ENCODE measurements at regions not wholly inside any gene's neighbourhood (a gene's known extent, or its start where the extent isn't known, plus 50 kb on each side); places are given as distances from the start of the nearest gene placed in this dataset.

DNA sequence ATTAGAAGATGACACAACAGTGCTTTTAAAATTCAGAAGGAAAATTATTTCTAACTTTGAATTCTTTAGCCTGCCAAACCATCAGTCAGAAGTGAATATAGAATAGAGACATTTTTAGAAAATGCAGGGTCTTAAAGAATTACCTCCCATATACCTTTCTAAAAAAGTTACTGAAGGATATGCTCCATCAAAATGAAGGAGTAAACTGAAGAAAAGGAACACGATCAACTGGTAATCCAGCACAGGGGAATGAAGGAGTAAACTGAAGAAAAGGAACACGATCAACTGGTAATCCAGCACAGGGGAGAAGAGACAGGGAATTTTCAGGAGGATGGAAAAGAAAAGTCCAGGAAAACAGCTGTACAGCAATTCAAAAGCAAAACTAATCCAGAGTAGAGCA, 75.4 kb upstream of the LDLRAD3 start:
- Mint-ChIP-seq H3K4me3 (no peak overlapping the region), H3K27me3 (ENCODE audit: low read depth) (no peaks in the 10 kb centered on the region), H3K4me1 (no peaks in the 10 kb centered on the region), H3K9me3 (peaks cover 30% of the 10 kb centered on the region), H3K36me3 (ENCODE audit: low read depth) (no peaks in the 10 kb centered on the region), H3K27ac (no peak overlapping the region)
- TF ChIP-seq, protein P1, sequence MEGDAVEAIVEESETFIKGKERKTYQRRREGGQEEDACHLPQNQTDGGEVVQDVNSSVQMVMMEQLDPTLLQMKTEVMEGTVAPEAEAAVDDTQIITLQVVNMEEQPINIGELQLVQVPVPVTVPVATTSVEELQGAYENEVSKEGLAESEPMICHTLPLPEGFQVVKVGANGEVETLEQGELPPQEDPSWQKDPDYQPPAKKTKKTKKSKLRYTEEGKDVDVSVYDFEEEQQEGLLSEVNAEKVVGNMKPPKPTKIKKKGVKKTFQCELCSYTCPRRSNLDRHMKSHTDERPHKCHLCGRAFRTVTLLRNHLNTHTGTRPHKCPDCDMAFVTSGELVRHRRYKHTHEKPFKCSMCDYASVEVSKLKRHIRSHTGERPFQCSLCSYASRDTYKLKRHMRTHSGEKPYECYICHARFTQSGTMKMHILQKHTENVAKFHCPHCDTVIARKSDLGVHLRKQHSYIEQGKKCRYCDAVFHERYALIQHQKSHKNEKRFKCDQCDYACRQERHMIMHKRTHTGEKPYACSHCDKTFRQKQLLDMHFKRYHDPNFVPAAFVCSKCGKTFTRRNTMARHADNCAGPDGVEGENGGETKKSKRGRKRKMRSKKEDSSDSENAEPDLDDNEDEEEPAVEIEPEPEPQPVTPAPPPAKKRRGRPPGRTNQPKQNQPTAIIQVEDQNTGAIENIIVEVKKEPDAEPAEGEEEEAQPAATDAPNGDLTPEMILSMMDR (IDR thresholded peaks at IDR 0.05; ENCODE audit: unreplicated experiment in 3 of 3), result no peak

DNA sequence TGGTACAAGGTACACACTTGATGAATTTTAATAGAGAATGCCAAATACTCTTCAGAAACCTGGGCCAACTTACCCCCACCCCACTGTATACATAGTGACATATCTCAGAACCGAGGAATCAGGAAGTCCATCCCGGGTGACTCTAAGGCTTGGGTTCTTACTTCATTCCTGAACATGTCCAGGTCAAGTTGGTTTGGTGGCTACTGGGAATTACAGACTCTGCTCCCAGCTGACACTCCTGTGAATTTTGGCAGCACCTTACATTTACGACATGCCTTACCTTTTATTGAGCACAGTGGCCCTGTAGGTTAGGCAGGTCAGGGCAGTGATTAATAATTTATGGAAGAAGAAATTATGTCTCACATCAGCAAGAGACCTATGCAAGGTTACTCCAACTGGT, 70.1 kb upstream of the LDLRAD3 start:
- Mint-ChIP-seq H3K4me1 (peaks cover 3% of the 10 kb centered on the region), H3K9me3 (peaks cover 14% of the 10 kb centered on the region), H3K4me3 (no peak overlapping the region), H3K27ac (no peak overlapping the region), H3K36me3 (ENCODE audit: low read depth) (no peaks in the 10 kb centered on the region), H3K27me3 (ENCODE audit: low read depth) (peaks cover 4% of the 10 kb centered on the region)
- TF ChIP-seq, protein P1 (IDR thresholded peaks at IDR 0.05; ENCODE audit: unreplicated experiment in 3 of 3), result no peak

DNA sequence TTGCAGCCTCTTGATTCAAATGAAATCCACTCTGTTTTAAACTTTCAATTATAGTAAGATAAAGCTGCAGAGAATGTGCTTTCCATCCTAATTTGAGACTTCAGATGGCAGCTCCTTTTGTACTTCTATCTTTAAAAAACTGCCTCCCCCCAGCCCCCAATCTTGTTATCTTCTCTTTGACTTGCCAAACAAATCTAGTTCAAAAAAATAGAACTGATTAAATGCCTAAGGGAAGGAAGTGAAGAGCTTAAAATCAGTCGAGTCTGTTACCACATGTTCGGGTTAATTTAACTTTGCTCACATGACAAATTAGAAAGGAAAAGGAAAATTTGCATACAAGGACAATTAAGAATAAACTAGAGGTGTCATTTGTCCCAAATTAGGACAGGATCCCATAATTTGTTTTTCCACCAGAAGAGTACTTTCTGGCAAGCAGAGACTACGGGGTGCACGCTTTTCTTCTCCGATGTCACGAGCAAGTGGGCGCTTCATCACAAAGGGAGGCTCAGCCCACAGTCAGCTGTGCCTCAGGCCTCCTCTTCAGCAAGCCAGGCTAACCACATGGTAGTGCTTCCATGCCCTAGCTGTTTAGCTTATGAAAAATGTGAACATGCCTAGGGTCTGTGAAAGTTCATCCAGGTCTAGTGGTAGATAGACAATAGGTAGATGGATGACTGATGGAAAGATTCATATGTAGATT, 69.0 kb upstream of the LDLRAD3 start:
- Mint-ChIP-seq H3K9me3 (peaks cover 4% of the 10 kb centered on the region), H3K27me3 (ENCODE audit: low read depth) (peaks cover 4% of the 10 kb centered on the region), H3K27ac (no peak overlapping the region), H3K4me3 (no peak overlapping the region), H3K4me1 (peaks cover 3% of the 10 kb centered on the region), H3K36me3 (ENCODE audit: low read depth) (no peaks in the 10 kb centered on the region)
- TF ChIP-seq, protein P1 (IDR thresholded peaks at IDR 0.05; ENCODE audit: unreplicated experiment in 3 of 3), result no peak

DNA sequence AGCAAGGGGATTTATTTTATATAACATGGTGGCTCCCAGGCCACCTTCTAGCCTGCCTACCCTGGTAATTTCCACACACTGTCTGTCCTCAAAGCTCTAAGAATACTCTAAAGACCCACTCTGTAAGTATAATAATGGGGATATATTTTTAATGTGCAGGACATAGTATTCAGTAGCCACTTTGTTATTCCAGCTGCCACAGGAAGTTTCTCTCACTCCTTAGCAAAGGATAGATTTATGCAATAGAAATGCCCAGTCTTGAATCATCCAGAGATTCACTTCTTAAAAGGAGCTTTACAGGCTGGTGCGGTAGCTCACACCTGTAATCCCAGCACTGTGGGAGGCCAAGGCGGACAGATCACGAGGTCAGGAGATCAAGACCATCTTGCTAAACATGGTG, 68.4 kb upstream of the LDLRAD3 start:
- H3K4me1 Mint-ChIP-seq, result peaks cover 3% of the 10 kb centered on the region
- TF ChIP-seq, protein P1 (IDR thresholded peaks at IDR 0.05; ENCODE audit: unreplicated experiment in 3 of 3), result no peak
- H3K9me3 Mint-ChIP-seq, result peaks cover 3% of the 10 kb centered on the region
- no peaks in the 10 kb centered on the region for H3K36me3 Mint-ChIP-seq (ENCODE audit: low read depth)
- H3K27me3 Mint-ChIP-seq (ENCODE audit: low read depth), result peaks cover 4% of the 10 kb centered on the region
- no peak overlapping the region for H3K4me3 Mint-ChIP-seq
- H3K27ac Mint-ChIP-seq, result no peak overlapping the region

DNA sequence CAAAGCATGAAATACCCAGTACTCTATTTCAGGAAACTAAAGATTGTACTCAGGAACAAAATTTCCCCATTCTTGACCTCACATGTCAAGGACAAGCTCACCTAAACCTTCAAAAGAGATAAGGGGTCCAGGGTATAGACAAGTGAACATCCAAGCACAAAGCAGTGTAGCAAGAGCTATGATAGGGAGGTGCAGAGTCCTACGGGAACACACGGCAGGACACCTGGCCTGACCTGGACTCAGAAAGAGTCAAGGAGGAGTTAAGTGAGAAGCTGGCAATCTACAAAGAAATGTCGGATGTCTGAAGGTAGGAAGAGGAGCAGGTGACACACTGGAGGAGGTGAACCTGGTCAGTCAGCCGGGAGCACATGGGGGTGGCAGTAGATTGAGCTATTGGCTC, 67.1 kb upstream of the LDLRAD3 start:
- H3K4me3 Mint-ChIP-seq, result no peak overlapping the region
- H3K27ac Mint-ChIP-seq, result no peak overlapping the region
- peaks cover 4% of the 10 kb centered on the region for H3K27me3 Mint-ChIP-seq (ENCODE audit: low read depth)
- H3K9me3 Mint-ChIP-seq, result no peaks in the 10 kb centered on the region
- peaks cover 3% of the 10 kb centered on the region for H3K4me1 Mint-ChIP-seq
- H3K36me3 Mint-ChIP-seq (ENCODE audit: low read depth), result no peaks in the 10 kb centered on the region
- TF ChIP-seq, protein P1 (IDR thresholded peaks at IDR 0.05; ENCODE audit: unreplicated experiment in 3 of 3), result no peak

DNA sequence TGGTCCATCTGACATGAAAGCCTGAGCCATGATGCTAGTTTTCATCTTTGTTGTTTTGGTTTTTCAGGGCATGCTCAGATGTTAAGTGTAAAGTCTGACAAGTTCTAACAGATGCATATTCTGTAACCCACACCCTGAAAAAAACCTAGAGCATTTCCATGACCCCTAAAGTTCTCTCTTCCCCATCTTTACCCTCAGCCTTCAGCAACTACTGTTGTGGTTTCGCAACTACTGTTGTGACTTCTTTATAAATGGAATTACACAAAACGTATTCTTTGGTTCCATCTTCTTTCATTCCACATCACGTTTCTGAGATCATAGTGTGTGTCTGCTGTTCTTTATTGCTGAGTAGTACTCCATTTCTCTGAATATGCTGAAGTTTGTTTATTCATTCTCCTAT, 65.1 kb upstream of the LDLRAD3 start:
- Mint-ChIP-seq H3K4me1 (peaks cover 3% of the 10 kb centered on the region), H3K27ac (no peak overlapping the region), H3K4me3 (no peak overlapping the region), H3K27me3 (ENCODE audit: low read depth) (peaks cover 4% of the 10 kb centered on the region), H3K9me3 (peaks cover 2% of the 10 kb centered on the region), H3K36me3 (ENCODE audit: low read depth) (no peaks in the 10 kb centered on the region)
- TF ChIP-seq, protein P1 (IDR thresholded peaks at IDR 0.05; ENCODE audit: unreplicated experiment in 3 of 3), result no peak

All from nephron (organoid).